PC-9 (cell line): ENCODE measurements at regions not wholly inside any gene's neighbourhood (a gene's known extent, or its start where the extent isn't known, plus 50 kb on each side); places are given as distances from the start of the nearest gene placed in this dataset.

ENCODE experiments used
- BruUV-seq: library from RNA; stranded (reverse); fragments of 400-500 nt; replicated peaks from 2 replicates; lab custom pipeline; 2021; lab: Mats Ljungman, UMichigan
- CTCF ChIA-PET: fragments of 300-600 bp; sonication (Branson Sonifier 250); formaldehyde crosslinking; loops from one replicate; lab custom pipeline; 2022; ENCODE audit warnings: antibody characterized with exemption; lab: Charles Lee
- POLR2A ChIA-PET: fragments of 300-600 bp; sonication (Branson Sonifier 250); formaldehyde crosslinking; loops from one replicate; lab custom pipeline; 2022; ENCODE audit warnings: antibody characterized with exemption; ENCODE audit not compliant: unreplicated experiment; lab: Charles Lee
- DNase-seq, 2 experiments: peaks; one replicate each; pipeline versions ENCODE4 v3.0.0 to v3.0.0-alpha.2; 2015 to 2022; ENCODE audit warnings: mixed read lengths in 1 of 2
- H2AFZ ChIP-seq: fragments of 200-600 bp; sonication (generic); 2 replicates; pipeline ENCODE4 v1.8.1; 2017; ENCODE audit warnings: antibody characterized with exemption
- H3F3A ChIP-seq: fragments of 200-600 bp; sonication (generic); 2 replicates; pipeline ENCODE4 v1.8.1; 2017; ENCODE audit warnings: antibody characterized with exemption, mild to moderate bottlenecking, low read depth; ENCODE audit not compliant: insufficient read depth
- H3K27ac ChIP-seq: fragments of 200-600 bp; sonication (generic); 2 replicates; pipeline ENCODE4 v1.6.1; 2016; ENCODE audit warnings: mixed run types
- H3K27me3 ChIP-seq: fragments of 200-600 bp; sonication (generic); 2 replicates; pipeline ENCODE4 v1.6.1; 2016; ENCODE audit warnings: low read depth, mixed run types; ENCODE audit not compliant: insufficient read depth
- H3K36me3 ChIP-seq: fragments of 200-600 bp; sonication (generic); 2 replicates; pipeline ENCODE4 v1.6.1; 2016; ENCODE audit warnings: low read depth, mixed run types
- H3K4me1 ChIP-seq: fragments of 200-600 bp; sonication (generic); replicated peaks from 2 replicates; pipeline ENCODE4 v1.6.1; 2016; ENCODE audit warnings: mixed run types; ENCODE audit not compliant: insufficient read depth
- H3K4me2 ChIP-seq: fragments of 200-600 bp; sonication (generic); 2 replicates; pipeline ENCODE4 v1.6.1; 2017; ENCODE audit warnings: mixed run types
- H3K4me3 ChIP-seq: fragments of 200-600 bp; sonication (generic); 2 replicates; pipeline ENCODE4 v1.6.1; 2016; ENCODE audit warnings: mixed run types
- H3K79me2 ChIP-seq: fragments of 200-600 bp; sonication (generic); 2 replicates; pipeline ENCODE4 v1.6.1; 2017; ENCODE audit warnings: low read depth, mixed run types
- H3K9me2 ChIP-seq: fragments of 200-600 bp; sonication (generic); 2 replicates; pipeline ENCODE4 v1.8.1; 2017; ENCODE audit warnings: mild to moderate bottlenecking; ENCODE audit not compliant: insufficient read depth
- H3K9me3 ChIP-seq: fragments of 200-600 bp; sonication (generic); 2 replicates; pipeline ENCODE4 v1.8.1; 2016; ENCODE audit warnings: low read depth; ENCODE audit not compliant: insufficient read depth
- H4K20me1 ChIP-seq: fragments of 200-600 bp; sonication (generic); 2 replicates; pipeline ENCODE4 v1.8.1; 2017; ENCODE audit not compliant: insufficient read depth
- EZH2 ChIP-seq: fragments of 200-600 bp; sonication (generic); IDR thresholded peaks from 2 replicates; pipeline ENCODE4 v1.8.0; 2017; ENCODE audit warnings: antibody characterized with exemption, low read depth
- intact Hi-C: fragments of 100-400 bp; cut with micrococcal nuclease; formaldehyde crosslinking; loops from one replicate; pipeline ENCODE4 v1.10.0; 2022; ENCODE audit not compliant: unreplicated experiment
- TF ChIP-seq, protein P1 (sequence below): fragments of 200-600 bp; sonication (generic); conservative IDR thresholded peaks from 2 replicates; pipeline ENCODE4 v1.6.1; 2017; ENCODE audit warnings: mixed run types, antibody characterized with exemption, mild to moderate bottlenecking, moderate library complexity

- no peaks in the 10 kb centered on the region for H4K20me1 ChIP-seq
- no peaks in the 10 kb centered on the region for H3K9me3 ChIP-seq
- H2AFZ ChIP-seq: no peak overlapping the region
- no peak overlapping the region for H3K27ac ChIP-seq
- TF ChIP-seq, protein P1, sequence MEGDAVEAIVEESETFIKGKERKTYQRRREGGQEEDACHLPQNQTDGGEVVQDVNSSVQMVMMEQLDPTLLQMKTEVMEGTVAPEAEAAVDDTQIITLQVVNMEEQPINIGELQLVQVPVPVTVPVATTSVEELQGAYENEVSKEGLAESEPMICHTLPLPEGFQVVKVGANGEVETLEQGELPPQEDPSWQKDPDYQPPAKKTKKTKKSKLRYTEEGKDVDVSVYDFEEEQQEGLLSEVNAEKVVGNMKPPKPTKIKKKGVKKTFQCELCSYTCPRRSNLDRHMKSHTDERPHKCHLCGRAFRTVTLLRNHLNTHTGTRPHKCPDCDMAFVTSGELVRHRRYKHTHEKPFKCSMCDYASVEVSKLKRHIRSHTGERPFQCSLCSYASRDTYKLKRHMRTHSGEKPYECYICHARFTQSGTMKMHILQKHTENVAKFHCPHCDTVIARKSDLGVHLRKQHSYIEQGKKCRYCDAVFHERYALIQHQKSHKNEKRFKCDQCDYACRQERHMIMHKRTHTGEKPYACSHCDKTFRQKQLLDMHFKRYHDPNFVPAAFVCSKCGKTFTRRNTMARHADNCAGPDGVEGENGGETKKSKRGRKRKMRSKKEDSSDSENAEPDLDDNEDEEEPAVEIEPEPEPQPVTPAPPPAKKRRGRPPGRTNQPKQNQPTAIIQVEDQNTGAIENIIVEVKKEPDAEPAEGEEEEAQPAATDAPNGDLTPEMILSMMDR: no peak
- TF ChIP-seq EZH2: no peak
- ChIA-PET CTCF (no interaction called here), POLR2A (no interaction called here)
- H3K4me1 ChIP-seq: peaks cover 18% of the 10 kb centered on the region
- no peaks in the 10 kb centered on the region for H3K9me2 ChIP-seq
- H3K4me3 ChIP-seq: no peak overlapping the region
- no TSS peak for BruUV-seq
- no peaks in the 10 kb centered on the region for H3K79me2 ChIP-seq
- H3K36me3 ChIP-seq: no peaks in the 10 kb centered on the region
- intact Hi-C loops: no loop called here
- H3F3A ChIP-seq: no peaks in the 10 kb centered on the region
- H3K4me2 ChIP-seq: no peak overlapping the region
- no peaks in the 10 kb centered on the region for H3K27me3 ChIP-seq
- no peak for DNase-seq
Measured at GRCh38 chr3:139770577-139770976, 92.8 kb upstream of the NMNAT3 start.

DNA sequence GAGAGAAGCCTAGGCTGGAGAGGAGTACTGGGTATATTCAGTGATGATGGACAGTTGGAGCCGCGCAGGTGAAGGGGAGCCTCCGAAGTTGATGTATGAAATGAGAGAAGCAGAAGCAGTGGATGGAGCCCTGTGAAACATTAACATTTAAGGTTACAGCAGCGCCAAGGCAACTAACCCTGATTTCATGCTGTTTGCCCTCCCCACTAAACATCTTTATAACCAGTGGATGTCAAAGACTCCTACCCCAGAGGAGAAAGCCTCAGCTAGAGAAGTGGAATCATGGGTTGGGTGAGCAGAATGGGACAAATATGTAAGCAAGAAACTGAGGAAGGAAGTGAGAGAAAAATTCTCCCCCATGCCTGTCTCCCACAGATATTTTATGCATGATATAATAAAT is 92.0 kb upstream of the NMNAT3 start:
- no peaks in the 10 kb centered on the region for H3K27me3 ChIP-seq
- no peak overlapping the region for H2AFZ ChIP-seq
- H3K79me2 ChIP-seq: no peaks in the 10 kb centered on the region
- H3K4me2 ChIP-seq: no peak overlapping the region
- H3K9me3 ChIP-seq: no peaks in the 10 kb centered on the region
- H3K27ac ChIP-seq: no peak overlapping the region
- H3K36me3 ChIP-seq: no peaks in the 10 kb centered on the region
- no peaks in the 10 kb centered on the region for H3K9me2 ChIP-seq
- BruUV-seq: no TSS peak
- H3K4me1 ChIP-seq: peaks cover 18% of the 10 kb centered on the region
- no peak for DNase-seq
- TF ChIP-seq EZH2: no peak
- TF ChIP-seq, protein P1: no peak
- H3F3A ChIP-seq: no peaks in the 10 kb centered on the region
- intact Hi-C loops: no loop called here
- CTCF ChIA-PET: no interaction called here
- POLR2A ChIA-PET: no interaction called here
- H4K20me1 ChIP-seq: no peaks in the 10 kb centered on the region
- H3K4me3 ChIP-seq: no peak overlapping the region

- Histone ChIP-seq H3F3A (no peaks in the 10 kb centered on the region), H3K27me3 (no peaks in the 10 kb centered on the region), H3K36me3 (no peaks in the 10 kb centered on the region), H3K4me1 (0 out of 2 replicates have a peak, but pooled peaks cover 8% of the 10 kb centered on the region), H4K20me1 (no peaks in the 10 kb centered on the region), H3K9me3 (no peaks in the 10 kb centered on the region), H3K27ac (no peak overlapping the region), H3K79me2 (no peaks in the 10 kb centered on the region), H3K9me2 (no peaks in the 10 kb centered on the region), H2AFZ (no peak overlapping the region), H3K4me3 (no peak overlapping the region), H3K4me2 (no peak overlapping the region)
- BruUV-seq: no TSS peak
- TF ChIP-seq EZH2: no peak
- TF ChIP-seq, protein P1: no peak
- DNase-seq: no peak
- POLR2A ChIA-PET: no interaction called here
- CTCF ChIA-PET: no interaction called here
- intact Hi-C loops: no loop called here
Measured at GRCh38 chr3:139764936-139765335, 87.2 kb upstream of the NMNAT3 start.
